Endothelial cell of umbilical vein (primary cell): ENCODE measurements at regions not wholly inside any gene's neighbourhood (a gene's known extent, or its start where the extent isn't known, plus 50 kb on each side); places are given as distances from the start of the nearest gene placed in this dataset.

Experiments used
- BruUV-seq: library from RNA; stranded (reverse); fragments of 400-500 nt; replicated peaks from 2 replicates; lab custom pipeline; 2021; lab: Mats Ljungman, UMichigan
- CTCF ChIA-PET: fragments of 300-600, 350-600 bp; sonication (Branson Sonifier 250); formaldehyde crosslinking; loops from one replicate; lab custom pipeline; 2021; ENCODE audit warnings: antibody characterized with exemption, inconsistent platforms; lab: Charles Lee
- POLR2A ChIA-PET: fragments of 300-600, 350-600 bp; sonication (Branson Sonifier 250); formaldehyde crosslinking; loops from one replicate; lab custom pipeline; 2021; ENCODE audit warnings: antibody characterized with exemption, inconsistent platforms; lab: Charles Lee
- DNase-seq: peaks from one replicate; pipeline ENCODE4 v3.0.0-alpha.2; 2011; ENCODE audit warnings: low read depth, low spot score
- FAIRE-seq: peaks from 2 replicates; lab custom pipeline; 2011; peaks lifted over from hg19 to GRCh38; lab: Jason Lieb, UNC
- H2AFZ ChIP-seq: 2 replicates; pipeline ENCODE4 v1.6.0; 2012; ENCODE audit warnings: low read depth, low read length, control low read depth, inconsistent platforms
- H3K27ac ChIP-seq: 2 replicates; pipeline ENCODE4 v1.5.1; 2011; ENCODE audit warnings: low read depth, mild to moderate bottlenecking, control low read depth, low read length, moderate library complexity; ENCODE audit not compliant: insufficient read depth
- H3K27me3 ChIP-seq, 2 experiments: 2 replicates each; pipeline versions ENCODE4 v1.6.0 to v1.6.1; 2011; ENCODE audit warnings: low read length in 2 of 2, mixed read lengths in 1 of 2; ENCODE audit not compliant: control insufficient read depth in 2 of 2, insufficient read depth in 2 of 2
- H3K36me3 ChIP-seq, 2 experiments: 2 replicates in 1 of 2; 3 replicates in 1 of 2; pipeline ENCODE4 v1.5.1; 2011; ENCODE audit warnings: low read length in 2 of 2, mild to moderate bottlenecking in 1 of 2, moderate library complexity in 1 of 2; ENCODE audit not compliant: control insufficient read depth in 2 of 2, insufficient read depth in 2 of 2; ENCODE audit errors: extremely low read depth in 1 of 2
- H3K4me1 ChIP-seq: 3 replicates; pipeline ENCODE4 v1.5.1; 2011; ENCODE audit warnings: mild to moderate bottlenecking, low read length; ENCODE audit not compliant: control insufficient read depth, insufficient read depth; ENCODE audit errors: extremely low read depth
- H3K4me2 ChIP-seq: 2 replicates; pipeline ENCODE4 v1.6.1; 2011; ENCODE audit warnings: low read length, control low read depth, mixed read lengths; ENCODE audit not compliant: insufficient read depth
- H3K4me3 ChIP-seq, 3 experiments: fragments of 200-600 bp in 1 of 3; sonication (generic), shearing (Covaris generic) in 1 of 3; replicated peaks in 1 of 3; 2 replicates each; pipeline ENCODE4 v1.5.1; 2011 to 2016; ENCODE audit warnings: control low read depth in 3 of 3, low read length in 3 of 3, mild to moderate bottlenecking in 2 of 3, inconsistent platforms in 1 of 3, low read depth in 1 of 3, moderate library complexity in 1 of 3; ENCODE audit not compliant: insufficient read depth in 1 of 3
- H3K79me2 ChIP-seq: 2 replicates; pipeline ENCODE4 v1.6.0; 2012; ENCODE audit warnings: low read length, inconsistent platforms; ENCODE audit not compliant: control insufficient read depth, insufficient read depth
- H3K9ac ChIP-seq: replicated peaks from 2 replicates; pipeline ENCODE3; 2011; ENCODE audit warnings: low read length, control low read depth; ENCODE audit not compliant: insufficient read depth; ENCODE audit errors: extremely low read depth
- H3K9me1 ChIP-seq: replicated peaks from 3 replicates; pipeline ENCODE4 v1.6.0; 2011; ENCODE audit warnings: mild to moderate bottlenecking, low read length; ENCODE audit not compliant: control insufficient read depth, insufficient read depth; ENCODE audit errors: extremely low read depth
- H3K9me3 ChIP-seq: replicated peaks from 2 replicates; pipeline ENCODE4 v1.5.1; 2012; ENCODE audit warnings: low read length, inconsistent platforms; ENCODE audit not compliant: control insufficient read depth, insufficient read depth
- H4K20me1 ChIP-seq: replicated peaks from 2 replicates; pipeline ENCODE3; 2011; ENCODE audit warnings: mild to moderate bottlenecking, low read length; ENCODE audit not compliant: control insufficient read depth, insufficient read depth; ENCODE audit errors: extremely low read depth
- EZH2 ChIP-seq: IDR thresholded peaks from 2 replicates; pipeline ENCODE4 v1.6.1; 2012; ENCODE audit warnings: borderline replicate concordance, low read depth, mild to moderate bottlenecking, moderate library complexity, low read length, inconsistent platforms; ENCODE audit not compliant: severe bottlenecking
- FOS ChIP-seq: IDR thresholded peaks from 2 replicates; pipeline ENCODE4 v1.6.1; 2011; ENCODE audit warnings: mild to moderate bottlenecking, low read length, moderate library complexity, borderline replicate concordance; ENCODE audit not compliant: insufficient read depth
- GATA2 ChIP-seq: IDR thresholded peaks from 2 replicates; pipeline ENCODE4 v1.7.0; 2011; ENCODE audit warnings: low read depth, mild to moderate bottlenecking, moderate library complexity, mixed read lengths, low read length; ENCODE audit not compliant: insufficient read length, insufficient read depth
- JUN ChIP-seq: IDR thresholded peaks from 2 replicates; pipeline ENCODE4 v1.6.1; 2011; ENCODE audit warnings: borderline replicate concordance, low read depth; ENCODE audit not compliant: insufficient read length, insufficient read depth
- MYC ChIP-seq: IDR thresholded peaks from one replicate; pipeline ENCODE4 v1.6.1; 2011; ENCODE audit warnings: mild to moderate bottlenecking, low read depth, low read length
- POLR2A ChIP-seq: IDR thresholded peaks from 2 replicates; pipeline ENCODE4 v1.6.1; 2012; ENCODE audit warnings: low read depth, mild to moderate bottlenecking, control low read depth, low read length
- POLR2AphosphoS5 ChIP-seq: IDR thresholded peaks from 2 replicates; pipeline ENCODE4 v1.6.1; 2012; ENCODE audit warnings: low read depth, mild to moderate bottlenecking, control low read depth, low read length, moderate library complexity; ENCODE audit not compliant: insufficient read depth
- dilution Hi-C: fragments of 300-500 bp; cut with MboI; formaldehyde crosslinking; loops from one replicate; pipeline ENCODE4 v1.15.0; 2019; ENCODE audit warnings: low sequenced_read_pairs; ENCODE audit not compliant: extremely low pct_ligation_motif_present
- intact Hi-C: fragments of 100-400 bp; cut with micrococcal nuclease; formaldehyde crosslinking; loops from one replicate; pipeline ENCODE4 v1.10.0; 2022
- TF ChIP-seq, protein P1 (sequence below): IDR thresholded peaks from 2 replicates; pipeline ENCODE4 v1.6.1; 2011; ENCODE audit not compliant: insufficient read depth, insufficient read length
- TF ChIP-seq, protein P2 (sequence below), 2 donors: IDR thresholded peaks; 1 replicate in 1 of 2; 2 replicates in 1 of 2; pipeline ENCODE4 v1.5.1; 2011; ENCODE audit warnings: low read length in 2 of 2, mild to moderate bottlenecking in 2 of 2, moderate library complexity in 2 of 2, control low read depth in 1 of 2, inconsistent platforms in 1 of 2, low read depth in 1 of 2; ENCODE audit not compliant: insufficient read depth in 1 of 2; ENCODE audit errors: extremely low read depth in 1 of 2

DNA sequence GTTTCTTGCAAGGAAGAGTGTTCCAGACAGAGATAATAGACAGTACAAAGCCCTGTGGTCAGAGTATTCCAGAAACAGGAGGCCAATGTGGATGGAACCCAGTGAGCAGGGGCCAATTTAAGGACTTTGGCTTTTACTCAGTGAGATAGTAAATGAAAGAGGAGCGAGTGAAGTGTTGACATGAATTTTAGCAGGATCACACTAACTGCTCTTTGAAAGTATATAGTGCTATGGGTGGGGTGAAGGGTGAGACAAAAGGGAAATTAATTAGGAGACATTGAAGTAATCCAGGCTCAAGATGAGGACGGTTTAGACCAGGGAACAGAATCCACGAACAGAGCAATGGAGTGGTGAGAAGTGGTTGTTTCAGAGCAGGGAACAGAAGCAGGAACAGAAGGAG is 62.2 kb upstream of the TES start:
- Histone ChIP-seq H4K20me1 (no peaks in the 10 kb centered on the region), H3K9me1 (no peaks in the 10 kb centered on the region), H3K9me3 (no peaks in the 10 kb centered on the region), H3K27me3 (no peaks in the 10 kb centered on the region), H3K9ac (no peak overlapping the region), H2AFZ (no peak overlapping the region), H3K4me3 (no peak overlapping the region), H3K79me2 (no peaks in the 10 kb centered on the region), H3K4me1 (peaks cover 11% of the 10 kb centered on the region), H3K4me2 (no peak overlapping the region), H3K36me3 (no peaks in the 10 kb centered on the region), H3K27ac (no peak overlapping the region)
- no TSS peak for BruUV-seq
- ChIA-PET CTCF (no interaction called here), POLR2A (no interaction called here)
- no peak for TF ChIP-seq POLR2AphosphoS5
- TF ChIP-seq, protein P1, sequence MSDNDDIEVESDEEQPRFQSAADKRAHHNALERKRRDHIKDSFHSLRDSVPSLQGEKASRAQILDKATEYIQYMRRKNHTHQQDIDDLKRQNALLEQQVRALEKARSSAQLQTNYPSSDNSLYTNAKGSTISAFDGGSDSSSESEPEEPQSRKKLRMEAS: no peak
- TF ChIP-seq, protein P2, sequence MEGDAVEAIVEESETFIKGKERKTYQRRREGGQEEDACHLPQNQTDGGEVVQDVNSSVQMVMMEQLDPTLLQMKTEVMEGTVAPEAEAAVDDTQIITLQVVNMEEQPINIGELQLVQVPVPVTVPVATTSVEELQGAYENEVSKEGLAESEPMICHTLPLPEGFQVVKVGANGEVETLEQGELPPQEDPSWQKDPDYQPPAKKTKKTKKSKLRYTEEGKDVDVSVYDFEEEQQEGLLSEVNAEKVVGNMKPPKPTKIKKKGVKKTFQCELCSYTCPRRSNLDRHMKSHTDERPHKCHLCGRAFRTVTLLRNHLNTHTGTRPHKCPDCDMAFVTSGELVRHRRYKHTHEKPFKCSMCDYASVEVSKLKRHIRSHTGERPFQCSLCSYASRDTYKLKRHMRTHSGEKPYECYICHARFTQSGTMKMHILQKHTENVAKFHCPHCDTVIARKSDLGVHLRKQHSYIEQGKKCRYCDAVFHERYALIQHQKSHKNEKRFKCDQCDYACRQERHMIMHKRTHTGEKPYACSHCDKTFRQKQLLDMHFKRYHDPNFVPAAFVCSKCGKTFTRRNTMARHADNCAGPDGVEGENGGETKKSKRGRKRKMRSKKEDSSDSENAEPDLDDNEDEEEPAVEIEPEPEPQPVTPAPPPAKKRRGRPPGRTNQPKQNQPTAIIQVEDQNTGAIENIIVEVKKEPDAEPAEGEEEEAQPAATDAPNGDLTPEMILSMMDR (IDR thresholded peaks at IDR 0.05; ENCODE audit: extremely low read depth in 1 of 2, insufficient read depth in 1 of 2, low read depth in 1 of 2, low read length in 2 of 2): no peak
- TF ChIP-seq POLR2A: no peak
- no peak for TF ChIP-seq FOS
- no peak for TF ChIP-seq EZH2
- no peak for TF ChIP-seq GATA2
- no peak for TF ChIP-seq MYC
- TF ChIP-seq JUN: no peak
- dilution Hi-C loops (no loop called here), intact Hi-C loops (no loop called here)
- FAIRE-seq (no peak), DNase-seq (no peak)
